Ureter (tissue), 1 donor: ENCODE measurements at regions not wholly inside any gene's neighbourhood (a gene's known extent, or its start where the extent isn't known, plus 50 kb on each side); places are given as distances from the start of the nearest gene placed in this dataset.

Experiments used
- DNase-seq: peaks from one replicate; pipeline ENCODE4 v3.0.0-alpha.2; 2020; ENCODE audit warnings: low spot score
- donor health status: DM: yes; HTN: yes; CAD: no.

GRCh38 chr7:25882151-25882773, 269.7 kb upstream of the NFE2L3 start:
- no peak for DNase-seq

- DNase-seq = no peak
These were observed 267.7 kb upstream of the NFE2L3 start for GRCh38 chr7:25884265-25884828.

GRCh38 chr7:25885057-25885576, 266.9 kb upstream of the NFE2L3 start:
- DNase-seq = no peak

- DNase-seq = no peak
These were observed 265.4 kb upstream of the NFE2L3 start for GRCh38 chr7:25886387-25887240.

DNA sequence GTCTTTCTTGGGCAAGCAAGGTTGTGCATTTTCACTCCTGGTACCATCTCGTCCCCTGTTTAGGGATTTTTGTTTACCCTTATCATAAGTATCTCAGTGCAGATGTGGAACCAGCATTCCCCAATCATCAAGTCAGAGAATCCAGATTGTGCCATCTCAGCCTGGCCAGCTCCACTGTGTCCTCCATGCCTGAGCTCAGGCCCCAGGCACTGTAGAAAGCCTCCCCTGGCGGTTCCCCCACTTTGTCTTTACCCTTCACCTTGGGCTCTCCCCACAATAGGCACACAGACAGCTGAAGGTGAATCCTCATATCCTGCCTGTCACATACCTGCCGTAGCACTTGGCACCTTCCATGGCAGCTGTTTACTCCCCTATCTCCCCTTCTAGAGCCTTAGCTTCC, 264.7 kb upstream of the NFE2L3 start:
- no peak for DNase-seq

DNA sequence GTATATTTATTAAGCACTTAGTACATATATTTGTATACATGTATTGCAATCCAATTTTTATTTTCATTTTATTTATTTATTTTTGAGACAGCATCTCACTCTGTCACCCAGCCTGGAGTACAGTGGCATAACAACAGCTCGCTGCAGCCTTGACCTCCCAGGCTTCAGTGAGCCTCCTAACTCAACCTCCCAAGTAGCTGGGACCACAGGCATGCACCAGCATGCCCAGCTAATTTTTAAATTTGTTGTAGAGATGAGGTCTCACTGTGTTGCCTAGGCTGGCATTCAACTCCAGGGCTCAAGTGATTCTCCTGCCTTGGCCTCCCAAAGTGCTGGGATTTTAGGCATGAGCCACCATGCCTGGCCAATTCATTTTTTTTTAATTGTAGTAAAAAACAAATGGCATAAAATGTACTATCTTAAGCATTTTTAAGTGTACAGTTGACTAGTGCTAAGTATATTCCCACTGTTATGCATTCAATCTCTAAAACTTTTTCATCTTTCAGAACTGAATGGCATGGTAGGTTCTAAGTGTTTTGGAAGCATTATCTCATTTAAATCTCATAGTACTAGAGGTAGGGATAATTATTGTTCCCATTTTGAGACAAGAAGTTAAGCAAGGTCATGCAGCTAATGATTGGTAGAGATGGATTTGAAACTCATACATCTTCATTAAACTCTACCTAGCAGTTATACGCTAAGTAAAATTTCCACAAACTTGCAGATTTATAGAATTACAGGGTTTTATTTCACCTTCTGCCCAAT, 264.0 kb upstream of the NFE2L3 start:
- DNase-seq = no peak

- DNase-seq = no peak
These were observed 262.2 kb upstream of the NFE2L3 start for GRCh38 chr7:25889765-25890164.

DNA sequence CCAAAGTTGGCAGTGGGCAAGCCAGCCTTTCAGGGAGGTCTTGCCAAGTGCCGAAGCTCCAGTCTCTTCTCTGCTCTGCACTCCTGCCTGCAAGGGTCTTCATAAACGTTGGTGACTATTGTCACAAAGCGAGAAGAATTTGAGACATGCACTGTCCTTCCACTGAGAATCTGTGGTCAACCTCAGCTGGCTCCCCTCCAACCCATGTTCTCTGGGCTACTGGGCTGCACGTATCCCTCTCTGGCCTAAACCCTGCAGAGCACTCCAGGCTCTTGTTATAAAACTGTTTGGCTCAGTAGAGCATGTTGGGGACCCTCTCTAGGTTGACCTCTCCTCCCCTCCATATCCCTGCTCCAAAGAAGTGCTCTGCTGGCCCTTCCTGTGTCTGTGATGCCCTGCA, 260.4 kb upstream of the NFE2L3 start:
- no peak for DNase-seq

DNA sequence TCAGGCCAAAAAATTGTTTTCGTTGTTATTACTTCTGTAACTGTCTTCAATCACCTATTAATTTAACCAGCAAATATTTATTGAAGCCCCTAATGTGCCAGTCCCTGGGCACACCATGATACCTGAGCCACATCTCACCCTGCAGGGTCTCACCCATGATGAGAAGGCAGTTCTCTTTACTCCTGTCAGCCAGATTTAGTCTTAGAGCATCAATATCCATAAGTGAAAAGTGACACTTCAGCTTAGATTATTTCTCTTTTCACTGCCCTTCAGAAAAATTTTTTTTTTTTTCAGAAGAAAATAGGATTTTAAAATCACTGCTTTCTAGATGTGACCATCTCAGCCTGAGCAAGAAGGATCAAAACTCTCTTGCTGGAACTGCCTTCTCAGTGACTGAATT, 258.6 kb upstream of the NFE2L3 start:
- DNase-seq = no peak

- DNase-seq = no peak
These were observed 257.7 kb upstream of the NFE2L3 start for GRCh38 chr7:25894002-25894901.

DNA sequence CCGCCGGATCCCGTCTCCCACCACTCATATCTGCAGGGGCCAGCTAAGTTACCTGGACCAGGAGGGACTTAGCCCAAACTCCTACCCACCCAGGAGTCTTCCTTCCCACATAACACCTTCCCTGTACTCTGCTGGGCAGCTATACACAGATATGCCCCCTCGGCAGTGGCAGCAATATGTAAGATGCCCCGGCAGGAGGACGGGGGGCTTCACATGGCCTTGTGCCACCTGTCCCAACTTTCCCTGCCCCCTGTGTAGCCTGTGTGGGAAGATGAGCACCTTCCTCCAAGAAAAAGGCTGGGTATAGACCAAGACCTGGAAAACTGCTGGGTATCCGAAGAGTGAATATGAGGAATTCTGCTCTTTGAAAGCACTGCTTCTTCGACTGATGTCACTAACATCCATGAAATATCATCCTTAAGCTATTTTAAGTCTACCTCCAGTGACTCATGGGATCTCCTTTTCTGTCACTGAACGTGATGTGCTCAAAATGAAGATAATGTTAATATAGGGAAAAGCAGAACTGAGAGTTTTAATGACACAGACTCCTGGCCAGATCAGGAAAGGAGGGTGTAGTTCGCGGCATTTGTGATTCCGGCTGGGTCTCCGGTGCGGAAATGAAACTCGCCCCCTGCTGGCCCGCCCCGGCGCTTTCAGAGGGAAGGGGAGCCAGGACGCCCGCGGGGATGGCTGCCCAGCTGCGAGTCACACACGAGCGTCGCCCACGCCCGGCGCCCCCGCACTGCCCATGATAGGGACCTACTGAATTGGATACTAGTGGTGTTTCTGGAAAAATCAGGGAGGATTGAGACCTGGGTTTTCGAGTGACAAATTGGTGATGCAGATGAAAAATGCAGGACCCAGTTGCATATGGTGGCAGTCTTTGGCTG, 256.9 kb upstream of the NFE2L3 start:
- peak; percentile 73 for DNase-seq

GRCh38 chr7:25895792-25896171, 256.2 kb upstream of the NFE2L3 start:
- DNase-seq = no peak

GRCh38 chr7:25897261-25897782, 254.7 kb upstream of the NFE2L3 start:
- no peak for DNase-seq

- no peak for DNase-seq
These were observed 251.8 kb upstream of the NFE2L3 start for GRCh38 chr7:25900245-25900644.

- no peak for DNase-seq
These were observed 251.1 kb upstream of the NFE2L3 start for GRCh38 chr7:25900877-25901276.

- no peak for DNase-seq
These were observed 250.3 kb upstream of the NFE2L3 start for GRCh38 chr7:25901658-25902057.

- DNase-seq = no peak
These were observed 246.0 kb upstream of the NFE2L3 start for GRCh38 chr7:25906003-25906402.

- no peak for DNase-seq
These were observed 245.2 kb upstream of the NFE2L3 start for GRCh38 chr7:25906760-25907159.

DNA sequence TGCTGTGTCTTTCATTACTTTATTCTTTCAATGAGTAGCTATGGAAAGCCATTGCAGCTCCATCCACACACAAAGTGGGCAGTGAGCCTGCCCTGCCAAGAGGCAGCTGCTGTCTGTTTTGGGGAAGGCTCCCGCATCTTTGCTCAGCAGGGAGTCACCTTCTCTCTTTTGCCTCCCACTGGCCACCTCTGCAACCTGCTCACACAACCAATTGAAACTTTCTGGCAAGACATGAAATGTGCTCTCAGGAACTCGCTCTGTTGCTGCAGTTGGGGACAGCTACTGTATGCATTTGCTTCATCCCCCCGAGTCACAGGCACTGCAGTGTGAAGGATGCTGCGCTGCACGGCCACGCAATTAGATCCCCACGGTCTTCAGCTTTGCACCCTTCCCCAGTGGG, 244.8 kb upstream of the NFE2L3 start:
- no peak for DNase-seq

- DNase-seq = no peak
These were observed 244.3 kb upstream of the NFE2L3 start for GRCh38 chr7:25907731-25908130.
